Tibial nerve (tissue), 4 donors: ENCODE measurements at regions not wholly inside any gene's neighbourhood (a gene's known extent, or its start where the extent isn't known, plus 50 kb on each side); places are given as distances from the start of the nearest gene placed in this dataset.

Experiments used
- DNase-seq, 2 donors: peaks; one replicate each; pipeline ENCODE4 v3.0.0-alpha.2; 2019; ENCODE audit warnings: low spot score in 2 of 2
- H3K27ac ChIP-seq, 4 donors: fragments of 200-600 bp; sonication (generic) in 3 of 4; one replicate each; pipeline ENCODE4 v1.5.1; 2017 to 2019; ENCODE audit warnings: mild to moderate bottlenecking in 1 of 4
- H3K27me3 ChIP-seq, 2 donors: fragments of 200-600 bp; sonication (generic) in 1 of 2; one replicate each; pipeline versions ENCODE4 v1.5.1 to v1.6.0; 2017 to 2019
- H3K36me3 ChIP-seq, 3 donors: fragments of 200-600 bp; sonication (generic); one replicate each; pipeline ENCODE4 v1.5.1; 2018 to 2019
- H3K4me1 ChIP-seq, 4 donors: fragments of 200-600 bp; sonication (generic) in 3 of 4; one replicate each; pipeline ENCODE4 v1.5.1; 2017 to 2019
- H3K4me3 ChIP-seq, 4 donors: fragments of 200-600 bp; sonication (generic) in 3 of 4; one replicate each; pipeline ENCODE4 v1.5.1; 2017 to 2019; ENCODE audit warnings: mild to moderate bottlenecking in 1 of 4, moderate library complexity in 1 of 4
- H3K9me3 ChIP-seq, 4 donors: fragments of 200-600 bp; sonication (generic) in 3 of 4; one replicate each; pipeline ENCODE4 v1.5.1; 2017 to 2019
- EP300 ChIP-seq, 2 donors: sonication (generic); formaldehyde crosslinking; IDR thresholded peaks; one replicate each; pipeline ENCODE4 v1.6.1; 2017; ENCODE audit warnings: antibody characterized with exemption in 2 of 2, mild to moderate bottlenecking in 1 of 2
- POLR2A ChIP-seq, 2 donors: fragments of 450-650 bp; IDR thresholded peaks; one replicate each; pipeline ENCODE4 v1.6.1; 2017; ENCODE audit warnings: antibody characterized with exemption in 2 of 2, mild to moderate bottlenecking in 2 of 2, moderate library complexity in 2 of 2
- WGBS, 2 donors: methylation state at CpG; one replicate each; pipeline ENCODE4 v1.1.5; 2018; 5-methylcytosine and 5-hydroxymethylcytosine counted together
- TF ChIP-seq, protein P1 (sequence below), 5 experiments: fragments of 200-600 bp in 3 of 5; fragments of 450-650 bp in 2 of 5; sonication (generic) in 3 of 5; IDR thresholded peaks; one replicate each; pipeline ENCODE4 v1.5.1; 2016 to 2019; ENCODE audit warnings: antibody characterized with exemption in 5 of 5, mild to moderate bottlenecking in 3 of 5, moderate library complexity in 2 of 5

DNA sequence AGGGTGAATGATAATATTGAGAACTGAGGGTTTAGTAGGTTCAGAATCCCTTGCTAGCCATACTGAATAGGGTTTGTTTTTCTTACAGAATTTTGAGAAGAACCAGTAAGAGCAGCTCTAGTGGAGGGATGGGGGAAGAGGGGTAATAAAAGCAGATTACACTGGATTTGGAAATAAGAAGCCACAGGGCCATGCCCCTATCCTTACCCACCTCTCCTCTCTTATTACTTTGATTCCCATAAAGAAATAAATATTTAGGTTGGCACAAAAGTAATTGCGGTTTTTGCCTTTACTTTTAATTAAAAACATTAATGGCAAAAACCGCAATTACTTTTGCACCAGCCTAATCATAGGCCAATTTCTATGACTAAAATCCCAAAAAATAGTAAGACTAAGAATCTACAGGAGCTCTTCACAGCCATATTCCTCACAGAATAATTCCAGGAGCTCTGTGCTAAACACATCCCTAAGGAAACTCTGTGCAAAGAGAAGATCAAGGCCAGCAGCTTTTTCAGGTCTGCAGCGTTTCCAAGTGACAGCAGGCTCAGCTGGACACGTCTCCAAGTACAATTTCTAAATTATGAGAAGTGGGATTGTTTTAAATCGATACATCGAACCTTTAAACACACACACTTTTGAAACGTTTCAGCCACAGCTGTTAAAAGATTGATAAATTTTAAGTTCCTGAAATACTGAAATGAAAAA, 58.4 kb upstream of the RTN4 start:
- 89 to 91% methylated on average over 7 of the region's 7 CpGs for WGBS, 2 donors
- TF ChIP-seq POLR2A (IDR thresholded peaks at IDR 0.05) (no peak), EP300 (IDR thresholded peaks at IDR 0.05) (no peak)
- TF ChIP-seq, protein P1, sequence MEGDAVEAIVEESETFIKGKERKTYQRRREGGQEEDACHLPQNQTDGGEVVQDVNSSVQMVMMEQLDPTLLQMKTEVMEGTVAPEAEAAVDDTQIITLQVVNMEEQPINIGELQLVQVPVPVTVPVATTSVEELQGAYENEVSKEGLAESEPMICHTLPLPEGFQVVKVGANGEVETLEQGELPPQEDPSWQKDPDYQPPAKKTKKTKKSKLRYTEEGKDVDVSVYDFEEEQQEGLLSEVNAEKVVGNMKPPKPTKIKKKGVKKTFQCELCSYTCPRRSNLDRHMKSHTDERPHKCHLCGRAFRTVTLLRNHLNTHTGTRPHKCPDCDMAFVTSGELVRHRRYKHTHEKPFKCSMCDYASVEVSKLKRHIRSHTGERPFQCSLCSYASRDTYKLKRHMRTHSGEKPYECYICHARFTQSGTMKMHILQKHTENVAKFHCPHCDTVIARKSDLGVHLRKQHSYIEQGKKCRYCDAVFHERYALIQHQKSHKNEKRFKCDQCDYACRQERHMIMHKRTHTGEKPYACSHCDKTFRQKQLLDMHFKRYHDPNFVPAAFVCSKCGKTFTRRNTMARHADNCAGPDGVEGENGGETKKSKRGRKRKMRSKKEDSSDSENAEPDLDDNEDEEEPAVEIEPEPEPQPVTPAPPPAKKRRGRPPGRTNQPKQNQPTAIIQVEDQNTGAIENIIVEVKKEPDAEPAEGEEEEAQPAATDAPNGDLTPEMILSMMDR (IDR thresholded peaks at IDR 0.05), result no peak

DNA sequence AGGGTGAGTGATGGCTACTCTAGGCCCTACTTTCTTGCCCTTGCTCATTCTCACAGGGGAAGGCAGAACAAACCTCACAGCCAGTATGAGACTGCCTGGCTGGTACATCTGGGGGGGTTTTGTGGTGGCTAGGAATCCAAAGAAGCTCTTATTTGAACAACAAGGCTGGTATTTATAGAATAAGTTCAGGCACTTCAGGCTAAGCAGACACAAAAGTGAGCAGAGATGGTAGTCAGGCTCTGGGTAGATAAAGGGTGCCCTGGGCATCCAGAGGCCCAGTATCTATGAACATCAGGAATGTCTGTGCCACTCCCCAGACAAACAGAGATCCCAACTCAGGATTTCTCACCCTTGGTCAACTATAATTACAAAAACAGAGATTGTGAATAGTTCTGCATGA, 57.2 kb upstream of the RTN4 start:
- H3K9me3 ChIP-seq, result no peaks in the 10 kb centered on the region

More for the DNA sequence above, 58.4 kb upstream of the RTN4 start:
- peaks cover 0 to 23% (median 12%) of the 10 kb centered on the region in 4 donors for H3K4me1 ChIP-seq
- H3K4me3 ChIP-seq, result no peak overlapping the region
- no peaks in the 10 kb centered on the region for H3K9me3 ChIP-seq
- DNase-seq, result no peak
- H3K27ac ChIP-seq, result no peak overlapping the region
- H3K27me3 ChIP-seq, result no peaks in the 10 kb centered on the region
- H3K36me3 ChIP-seq, result no peaks in the 10 kb centered on the region

DNA sequence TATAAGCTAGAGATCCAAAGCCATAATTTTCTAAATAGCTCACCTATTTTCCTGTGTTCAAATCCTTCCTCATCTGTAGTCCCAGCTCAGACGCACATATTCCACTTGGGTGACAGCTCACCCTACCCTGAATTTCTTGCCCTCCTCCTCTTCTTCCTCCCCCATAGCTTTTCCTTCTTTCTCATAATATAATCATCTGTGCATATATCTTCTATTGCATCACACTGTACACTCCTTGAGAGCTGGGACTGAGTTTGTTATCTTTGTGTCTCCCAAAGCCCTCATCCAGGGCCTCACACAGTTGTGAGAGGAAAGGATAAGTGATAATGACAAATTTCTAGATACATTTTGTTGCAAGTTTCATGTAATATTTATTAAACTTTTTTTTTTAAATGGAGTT, 55.9 kb upstream of the RTN4 start:
- WGBS, 2 donors, result 95 to 97% methylated on average over 1 of the region's 1 CpG
- Histone ChIP-seq H3K27ac (no peak overlapping the region), H3K36me3 (no peaks in the 10 kb centered on the region), H3K9me3 (no peaks in the 10 kb centered on the region), H3K4me3 (no peak overlapping the region), H3K4me1 (peaks cover 0 to 15% (median 8%) of the 10 kb centered on the region in 4 donors), H3K27me3 (no peaks in the 10 kb centered on the region)
- no peak for DNase-seq
- TF ChIP-seq POLR2A (IDR thresholded peaks at IDR 0.05) (no peak), EP300 (IDR thresholded peaks at IDR 0.05) (no peak)
- TF ChIP-seq, protein P1 (IDR thresholded peaks at IDR 0.05), result no peak

More for the DNA sequence above, 57.2 kb upstream of the RTN4 start:
- H3K27me3 ChIP-seq, result no peaks in the 10 kb centered on the region
- TF ChIP-seq EP300 (IDR thresholded peaks at IDR 0.05) (no peak), POLR2A (IDR thresholded peaks at IDR 0.05) (no peak)
- TF ChIP-seq, protein P1 (IDR thresholded peaks at IDR 0.05), result no peak
- peaks cover 0 to 15% (median 9%) of the 10 kb centered on the region in 4 donors for H3K4me1 ChIP-seq
- no peak overlapping the region for H3K27ac ChIP-seq
- DNase-seq, result no peak
- H3K4me3 ChIP-seq, result no peak overlapping the region
- H3K36me3 ChIP-seq, result no peaks in the 10 kb centered on the region

DNA sequence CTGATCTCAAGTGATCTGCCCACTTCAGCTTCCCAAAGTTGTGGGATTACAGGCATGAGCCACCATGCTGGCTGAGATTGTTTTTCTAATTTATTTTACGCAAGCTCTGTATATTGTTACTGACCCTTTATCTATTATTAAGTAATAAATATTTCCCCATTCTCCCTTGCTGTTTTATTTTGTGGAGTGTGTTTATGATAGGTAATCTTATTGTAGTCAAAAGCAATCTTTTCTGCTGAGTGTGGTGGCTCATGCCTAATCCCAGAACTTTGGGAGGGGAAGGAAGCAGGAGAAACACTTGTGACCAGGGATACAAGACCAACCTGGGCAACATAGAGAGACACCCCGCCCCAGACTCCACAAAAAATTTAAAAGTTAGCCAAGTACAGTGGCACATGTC, 55.2 kb upstream of the RTN4 start:
- no peak for DNase-seq
- Histone ChIP-seq H3K27me3 (no peaks in the 10 kb centered on the region), H3K4me3 (no peak overlapping the region), H3K4me1 (peaks cover 0 to 22% (median 11%) of the 10 kb centered on the region in 4 donors), H3K36me3 (no peaks in the 10 kb centered on the region), H3K9me3 (no peaks in the 10 kb centered on the region), H3K27ac (no peak overlapping the region)
- TF ChIP-seq EP300 (IDR thresholded peaks at IDR 0.05) (no peak), POLR2A (IDR thresholded peaks at IDR 0.05) (no peak)
- TF ChIP-seq, protein P1 (IDR thresholded peaks at IDR 0.05), result no peak
- WGBS, 2 donors, result 96 to 98% methylated on average over 2 of the region's 2 CpGs

DNA sequence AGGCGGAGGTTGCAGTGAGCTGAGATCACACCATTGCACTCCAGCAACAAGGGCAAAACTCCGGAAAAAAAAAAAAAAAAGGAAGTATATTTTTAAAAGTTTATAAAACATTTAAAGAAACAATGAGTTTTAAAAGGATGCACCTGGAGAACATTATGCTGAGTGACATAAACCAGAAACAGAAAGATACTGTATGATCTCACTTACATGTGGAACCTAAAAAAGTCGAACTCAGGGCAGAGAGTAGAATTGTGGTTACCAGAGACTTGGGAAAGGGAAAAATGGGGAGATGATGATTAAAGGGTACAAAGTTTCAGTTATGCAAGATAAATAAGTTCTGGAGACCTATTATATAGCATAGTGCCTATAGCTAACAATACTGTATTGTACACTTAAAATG, 52.8 kb upstream of the RTN4 start:
- TF ChIP-seq EP300 (IDR thresholded peaks at IDR 0.05) (no peak), POLR2A (IDR thresholded peaks at IDR 0.05) (no peak)
- TF ChIP-seq, protein P1 (IDR thresholded peaks at IDR 0.05), result no peak
- Histone ChIP-seq H3K36me3 (no peaks in the 10 kb centered on the region), H3K4me3 (no peak overlapping the region), H3K27ac (peak overlapping the region in 2 of 4 donors; percentile 88 to 89), H3K27me3 (no peaks in the 10 kb centered on the region), H3K9me3 (no peaks in the 10 kb centered on the region), H3K4me1 (peaks cover 0 to 35% (median 21%) of the 10 kb centered on the region in 4 donors)
- WGBS, 2 donors, result 65 to 76% methylated on average over 3 of the region's 3 CpGs
- no peak for DNase-seq
